ENCODE measurements at regions not wholly inside any gene's neighbourhood (a gene's known extent, or its start where the extent isn't known, plus 50 kb on each side); places are given as distances from the start of the nearest gene placed in this dataset.
"Not testable (repeated sequence)": the region's sequence is repeated elsewhere in the genome, so short reads cannot be mapped to it uniquely, and the experiment has no call there.

DNA sequence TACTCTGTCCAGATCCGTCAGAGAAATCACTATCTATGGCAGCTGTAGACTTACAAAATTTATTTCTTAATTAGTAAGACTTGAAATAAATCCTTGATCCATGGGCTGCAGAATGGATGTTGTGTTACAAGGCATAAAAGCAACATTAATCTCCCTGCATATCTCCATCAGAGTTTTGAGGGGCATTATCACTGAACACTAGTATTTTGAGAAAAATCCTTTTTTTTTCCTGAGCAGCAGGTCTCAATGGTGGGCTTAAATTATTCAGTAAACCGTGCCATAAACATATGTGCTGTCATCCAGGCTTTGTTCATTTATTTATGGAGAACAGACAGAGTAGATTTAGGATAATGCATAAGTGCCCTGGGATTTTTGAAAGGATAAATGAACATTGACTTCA is 457.9 kb upstream of the CTSO start:
- no peak for DNase-seq
- Mint-ChIP-seq H3K36me3 (no peaks in the 10 kb centered on the region), H3K27ac (no peak overlapping the region), H3K9me3 (peaks cover 11 to 35% (median 17%) of the 10 kb centered on the region in 6 donors), H3K27me3 (ENCODE audit: low read depth in 3 of 3) (no peaks in the 10 kb centered on the region), H3K4me1 (no peaks in the 10 kb centered on the region), H3K4me3 (no peak overlapping the region)

DNA sequence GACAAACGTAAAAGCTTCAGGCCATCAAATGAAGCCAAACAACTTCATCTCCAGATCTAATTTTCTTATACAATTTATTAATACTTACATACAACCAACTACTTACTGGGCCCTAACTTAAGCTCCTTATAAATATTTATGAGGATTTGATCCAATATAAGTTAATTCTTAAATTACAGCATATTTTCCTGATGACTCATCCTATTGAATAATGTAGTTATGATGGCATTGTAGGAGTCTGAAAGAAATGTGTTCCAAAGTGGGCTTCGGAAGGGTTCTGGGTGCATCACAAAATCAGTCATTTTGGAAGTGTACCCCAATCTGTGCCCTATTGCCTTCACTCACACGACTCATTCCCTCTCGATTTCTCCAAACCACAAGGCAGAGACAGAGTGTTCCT is 455.1 kb upstream of the CTSO start:
- Mint-ChIP-seq H3K27ac (no peak overlapping the region), H3K4me3 (no peak overlapping the region), H3K9me3 (peaks cover 15 to 47% (median 20%) of the 10 kb centered on the region in 6 donors), H3K36me3 (no peaks in the 10 kb centered on the region), H3K27me3 (ENCODE audit: low read depth in 3 of 3) (no peaks in the 10 kb centered on the region), H3K4me1 (no peaks in the 10 kb centered on the region)
- no peak for DNase-seq

DNA sequence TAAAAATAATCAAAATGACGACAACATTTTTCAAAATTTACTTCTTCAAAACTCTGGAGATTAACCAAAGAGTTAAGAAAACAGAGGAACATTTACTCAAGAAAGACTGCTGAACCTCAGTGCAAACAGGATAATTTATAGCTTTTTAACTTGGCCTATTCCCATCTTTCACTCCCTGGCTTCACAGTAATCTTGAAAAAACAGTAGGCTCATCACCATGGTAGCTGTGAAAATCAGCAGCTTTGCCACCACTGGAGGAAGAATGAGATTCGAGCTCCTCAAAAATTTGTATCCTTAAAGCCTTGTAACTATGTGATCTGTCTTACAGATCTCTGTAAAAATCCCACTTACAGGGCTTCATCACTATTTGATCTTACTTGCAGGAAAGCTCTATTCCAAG is 447.7 kb upstream of the CTSO start:
- H3K9me3 Mint-ChIP-seq: peaks cover 7 to 29% (median 16%) of the 10 kb centered on the region in 6 donors
- DNase-seq: no peak
- no peaks in the 10 kb centered on the region for H3K36me3 Mint-ChIP-seq
- no peaks in the 10 kb centered on the region for H3K4me1 Mint-ChIP-seq
- no peak overlapping the region for H3K27ac Mint-ChIP-seq
- no peak overlapping the region for H3K4me3 Mint-ChIP-seq
- peaks cover 0 to 1% (median 0%) of the 10 kb centered on the region in 3 donors for H3K27me3 Mint-ChIP-seq (ENCODE audit: low read depth in 3 of 3)

DNA sequence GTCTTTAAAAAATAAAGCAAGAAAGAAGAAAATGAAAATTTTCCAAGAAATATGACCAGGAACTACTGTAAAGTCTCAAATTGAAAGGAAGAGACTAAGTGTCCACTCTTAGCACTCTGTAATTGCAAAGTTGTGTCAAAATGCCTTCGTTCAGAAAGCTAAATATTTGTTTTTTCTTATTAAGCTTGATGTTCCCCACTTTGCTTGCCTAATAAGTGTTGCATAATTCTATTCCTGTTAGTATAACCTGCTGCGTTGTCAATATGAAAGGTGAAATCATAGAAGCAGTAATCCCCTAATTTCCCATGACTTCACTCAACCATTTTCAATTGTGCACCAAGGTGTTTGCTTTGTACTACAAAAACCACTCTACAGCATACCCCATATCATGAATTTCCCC is 442.9 kb upstream of the CTSO start:
- peaks cover 0 to 2% (median 0%) of the 10 kb centered on the region in 3 donors for H3K27me3 Mint-ChIP-seq (ENCODE audit: low read depth in 3 of 3)

DNA sequence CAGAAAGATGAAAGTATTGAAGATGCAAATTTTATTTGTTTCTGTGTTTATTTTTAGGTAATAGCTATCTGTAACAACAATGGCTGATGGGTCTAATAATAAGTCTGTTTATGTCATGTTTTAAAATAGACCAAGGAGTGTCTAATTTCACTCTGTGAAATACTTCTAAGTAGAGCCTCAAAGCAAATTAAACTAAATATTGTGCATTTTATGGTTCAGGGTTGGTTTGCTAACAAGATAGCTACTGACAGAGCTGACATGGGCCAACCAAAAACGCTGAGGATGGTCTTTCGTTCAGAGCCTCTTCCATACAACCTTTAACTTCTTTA is 437.6 kb upstream of the CTSO start:
- Mint-ChIP-seq H3K9me3 (peaks cover 3 to 26% (median 10%) of the 10 kb centered on the region in 6 donors), H3K4me3 (no peak overlapping the region), H3K4me1 (no peaks in the 10 kb centered on the region), H3K27me3 (ENCODE audit: low read depth in 3 of 3) (peaks cover 0 to 2% (median 0%) of the 10 kb centered on the region in 3 donors), H3K27ac (no peak overlapping the region), H3K36me3 (no peaks in the 10 kb centered on the region)
- DNase-seq: no peak

More for the DNA sequence above, 442.9 kb upstream of the CTSO start:
- Mint-ChIP-seq H3K4me3 (no peak overlapping the region), H3K36me3 (no peaks in the 10 kb centered on the region), H3K27ac (no peak overlapping the region), H3K4me1 (no peaks in the 10 kb centered on the region), H3K9me3 (peaks cover 0 to 15% (median 8%) of the 10 kb centered on the region in 6 donors)
- DNase-seq: no peak

DNA sequence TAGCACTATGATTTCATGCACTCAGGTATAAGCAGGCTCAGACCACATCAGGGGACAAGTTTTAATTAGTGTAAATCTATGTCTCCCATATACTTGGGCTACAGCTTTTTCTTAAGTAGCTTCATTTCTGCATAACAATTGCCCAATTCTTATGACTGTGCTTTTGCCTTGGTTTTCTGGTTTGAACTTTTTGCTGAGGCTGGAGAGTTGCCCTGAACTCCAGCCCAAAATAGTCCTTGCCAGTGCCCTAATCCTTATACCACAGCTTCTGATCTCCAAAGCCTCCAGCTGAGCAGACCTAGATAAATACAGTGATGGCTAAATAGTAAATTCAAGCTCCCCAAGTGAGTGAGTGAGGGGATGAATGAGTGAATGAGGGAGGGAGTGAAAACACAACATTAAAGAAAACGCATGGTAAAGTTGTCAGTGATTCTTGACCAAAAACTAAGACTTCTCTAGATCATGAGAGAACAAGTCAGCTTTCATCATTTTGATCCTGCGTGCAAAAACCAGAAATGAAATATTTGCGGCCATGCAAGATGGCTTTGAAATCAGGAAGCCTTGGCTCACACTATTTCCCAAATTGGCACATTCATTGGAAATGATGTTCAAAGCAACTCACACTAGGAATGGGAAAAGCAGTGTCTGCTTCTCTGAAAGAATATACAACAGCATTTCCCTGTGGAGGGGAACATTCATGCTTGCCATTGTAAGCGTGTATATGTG is 437.1 kb upstream of the CTSO start:
- no peaks in the 10 kb centered on the region for H3K36me3 Mint-ChIP-seq
- no peak overlapping the region for H3K27ac Mint-ChIP-seq
- no peak for DNase-seq
- H3K4me1 Mint-ChIP-seq: no peaks in the 10 kb centered on the region
- H3K9me3 Mint-ChIP-seq: peaks cover 4 to 28% (median 11%) of the 10 kb centered on the region in 6 donors
- H3K4me3 Mint-ChIP-seq: no peak overlapping the region
- H3K27me3 Mint-ChIP-seq (ENCODE audit: low read depth in 3 of 3): peaks cover 0 to 2% (median 0%) of the 10 kb centered on the region in 3 donors

DNA sequence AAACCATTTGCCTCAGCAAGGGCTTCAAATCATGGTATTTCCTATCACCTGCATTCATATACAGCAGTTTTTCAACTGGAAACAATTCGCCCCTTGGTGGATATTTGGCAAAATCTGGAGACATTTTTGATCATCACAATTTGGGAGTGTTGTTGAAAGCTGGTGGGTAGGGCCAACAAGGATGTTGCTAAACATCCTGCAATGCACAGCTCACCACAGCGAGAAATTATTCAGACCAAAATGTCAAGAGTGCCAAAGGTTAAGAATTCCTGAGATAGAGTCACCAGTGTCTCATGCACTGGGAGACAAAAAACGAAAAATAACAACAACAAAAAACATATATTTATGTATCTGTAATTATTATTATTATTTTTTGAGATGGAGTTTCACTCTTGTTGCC is 435.2 kb upstream of the CTSO start:
- Mint-ChIP-seq H3K4me3 (no peak overlapping the region), H3K4me1 (no peaks in the 10 kb centered on the region), H3K27me3 (ENCODE audit: low read depth in 3 of 3) (peaks cover 0 to 2% (median 0%) of the 10 kb centered on the region in 3 donors), H3K36me3 (no peaks in the 10 kb centered on the region), H3K9me3 (peaks cover 4 to 23% (median 7%) of the 10 kb centered on the region in 6 donors), H3K27ac (no peak overlapping the region)
- DNase-seq: no peak

DNA sequence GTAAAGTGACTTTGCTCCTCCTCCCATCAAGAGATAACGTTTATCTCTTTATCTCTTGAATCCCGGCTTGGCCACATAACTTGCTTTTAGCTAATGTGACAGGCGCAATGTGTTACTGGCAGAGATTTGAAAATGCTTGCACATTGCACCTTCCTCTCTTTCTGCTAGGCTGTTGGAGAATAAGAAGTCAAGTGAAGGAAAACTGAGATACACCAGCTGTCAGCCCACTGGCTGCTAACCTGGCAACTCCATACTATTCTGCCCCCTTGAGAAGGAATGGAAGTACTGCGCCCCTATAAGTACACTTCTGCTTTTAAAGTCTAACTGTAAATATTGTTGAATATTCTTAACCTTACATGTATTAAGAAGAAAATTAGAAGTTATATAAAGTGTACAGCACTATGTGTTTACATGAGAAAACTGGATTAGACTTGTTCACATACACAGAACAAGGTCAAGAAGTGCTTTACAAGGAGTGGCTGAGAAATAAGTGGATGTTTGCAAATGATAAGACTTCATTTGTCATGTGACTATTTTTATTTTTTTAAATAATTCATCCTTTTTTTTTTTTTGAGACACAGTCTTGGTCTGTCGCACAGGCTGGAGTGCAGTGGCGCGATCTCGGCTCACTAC is 424.5 kb upstream of the CTSO start:
- peaks cover 4 to 13% (median 9%) of the 10 kb centered on the region in 6 donors for H3K9me3 Mint-ChIP-seq
- no peaks in the 10 kb centered on the region for H3K36me3 Mint-ChIP-seq
- H3K27ac Mint-ChIP-seq: no peak overlapping the region
- no peak overlapping the region for H3K4me3 Mint-ChIP-seq
- no peaks in the 10 kb centered on the region for H3K27me3 Mint-ChIP-seq (ENCODE audit: low read depth in 3 of 3)
- no peak for DNase-seq
- H3K4me1 Mint-ChIP-seq: no peaks in the 10 kb centered on the region

DNA sequence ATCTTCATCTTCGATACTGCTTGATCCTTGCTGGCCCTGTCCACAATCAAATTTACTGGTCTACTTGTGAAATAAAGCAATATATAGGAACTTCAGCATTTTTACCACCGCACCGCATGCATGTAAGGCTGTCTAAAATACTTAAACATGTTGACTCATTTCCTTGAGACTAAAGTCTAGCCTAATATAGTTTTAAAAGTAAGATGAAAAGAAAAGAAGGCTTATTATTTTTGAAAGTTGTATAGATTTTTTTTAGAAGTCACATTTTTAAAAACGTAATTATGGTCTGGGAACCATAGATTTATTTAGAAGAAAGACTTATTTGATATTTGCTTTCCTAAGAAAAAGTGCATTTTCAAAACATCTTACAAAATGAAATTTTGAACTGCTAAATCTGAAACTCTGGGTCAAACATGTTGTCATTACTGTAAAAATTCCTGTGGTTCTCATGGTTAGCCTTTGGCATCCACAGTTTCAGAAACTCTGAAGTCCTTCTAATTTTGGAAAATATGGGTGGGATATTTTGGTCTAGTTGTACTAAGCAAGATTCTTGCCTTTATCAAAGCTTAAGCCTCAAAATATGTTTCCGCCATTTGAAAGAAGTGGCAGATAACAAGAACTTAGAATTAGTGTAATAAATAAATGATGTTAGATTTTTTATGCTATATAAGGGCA is 423.5 kb upstream of the CTSO start:
- Mint-ChIP-seq H3K27ac (no peak overlapping the region), H3K9me3 (peaks cover 4 to 10% (median 8%) of the 10 kb centered on the region in 6 donors)

DNA sequence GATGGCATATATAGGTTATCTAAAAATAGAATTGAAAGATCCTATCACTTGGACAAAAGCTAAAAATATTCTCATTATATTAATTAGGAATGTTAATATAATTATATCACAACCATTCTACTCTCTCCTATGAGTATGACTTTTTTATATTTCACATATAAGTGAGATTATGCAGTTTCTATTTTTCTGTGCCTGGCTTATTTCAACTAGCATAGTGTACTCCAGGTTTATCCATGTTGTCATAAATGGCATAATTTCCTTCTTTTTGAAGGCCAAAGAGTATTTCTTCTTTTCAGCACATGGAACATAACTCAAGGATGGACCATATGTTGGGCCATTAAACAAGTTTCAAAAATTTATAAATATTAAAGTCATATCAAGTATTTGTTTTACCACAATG is 421.2 kb upstream of the CTSO start:
- DNase-seq: no peak
- Mint-ChIP-seq H3K4me3 (no peak overlapping the region), H3K27ac (no peak overlapping the region), H3K36me3 (no peaks in the 10 kb centered on the region), H3K27me3 (ENCODE audit: low read depth in 3 of 3) (no peaks in the 10 kb centered on the region), H3K9me3 (peaks cover 0 to 10% (median 5%) of the 10 kb centered on the region in 6 donors), H3K4me1 (no peaks in the 10 kb centered on the region)

More for the DNA sequence above, 423.5 kb upstream of the CTSO start:
- no peak for DNase-seq
- H3K4me3 Mint-ChIP-seq: no peak overlapping the region
- no peaks in the 10 kb centered on the region for H3K36me3 Mint-ChIP-seq
- H3K4me1 Mint-ChIP-seq: no peaks in the 10 kb centered on the region
- H3K27me3 Mint-ChIP-seq (ENCODE audit: low read depth in 3 of 3): no peaks in the 10 kb centered on the region

DNA sequence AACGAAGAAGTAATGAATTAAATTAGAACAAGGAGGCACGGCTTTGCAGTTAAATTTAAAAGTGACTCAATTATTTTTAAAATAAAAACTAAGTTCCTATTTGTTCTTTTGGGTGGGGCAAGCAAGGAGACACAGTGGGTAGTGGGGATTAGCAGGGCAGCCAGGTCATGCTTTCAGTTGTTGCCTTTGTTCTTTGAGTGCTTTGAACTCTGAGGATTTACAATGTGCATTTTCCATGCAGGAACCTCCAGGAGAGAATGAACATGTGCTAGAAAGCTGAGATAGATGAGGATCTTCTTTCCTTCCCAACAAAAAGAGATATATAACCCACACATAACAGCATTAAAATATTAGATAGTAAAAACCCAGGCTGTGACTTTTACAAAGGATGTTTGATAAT is 420.4 kb upstream of the CTSO start:
- no peak for DNase-seq
- Mint-ChIP-seq H3K9me3 (peaks cover 2 to 15% (median 5%) of the 10 kb centered on the region in 6 donors), H3K27me3 (ENCODE audit: low read depth in 3 of 3) (no peaks in the 10 kb centered on the region), H3K27ac (no peak overlapping the region), H3K4me3 (no peak overlapping the region), H3K4me1 (no peaks in the 10 kb centered on the region), H3K36me3 (no peaks in the 10 kb centered on the region)

DNA sequence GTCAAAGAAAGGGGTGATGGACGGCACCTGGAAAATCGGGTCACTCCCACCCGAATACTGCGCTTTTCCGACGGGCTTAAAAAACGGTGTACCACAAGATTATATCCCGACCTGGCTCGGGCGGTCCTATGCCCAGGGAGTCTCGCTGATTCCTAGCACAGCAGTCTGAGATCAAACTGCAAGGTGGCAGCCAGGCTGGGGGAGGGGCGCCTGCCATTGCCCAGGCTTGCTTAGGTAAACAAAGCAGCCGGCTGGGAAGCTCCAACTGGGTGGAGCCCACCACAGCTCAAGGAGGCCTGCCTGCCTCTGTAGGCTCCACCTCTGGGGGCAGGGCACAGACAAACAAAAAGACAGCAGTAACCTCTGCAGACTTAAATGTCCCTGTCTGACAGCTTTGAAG is 413.8 kb upstream of the CTSO start:
- not testable (repeated sequence) for H3K27me3 Mint-ChIP-seq (ENCODE audit: low read depth in 3 of 3); H3K4me1 Mint-ChIP-seq; H3K36me3 Mint-ChIP-seq; DNase-seq; H3K27ac Mint-ChIP-seq; H3K4me3 Mint-ChIP-seq
- peaks cover 4 to 25% (median 14%) of the 10 kb centered on the region in 6 donors for H3K9me3 Mint-ChIP-seq

DNA sequence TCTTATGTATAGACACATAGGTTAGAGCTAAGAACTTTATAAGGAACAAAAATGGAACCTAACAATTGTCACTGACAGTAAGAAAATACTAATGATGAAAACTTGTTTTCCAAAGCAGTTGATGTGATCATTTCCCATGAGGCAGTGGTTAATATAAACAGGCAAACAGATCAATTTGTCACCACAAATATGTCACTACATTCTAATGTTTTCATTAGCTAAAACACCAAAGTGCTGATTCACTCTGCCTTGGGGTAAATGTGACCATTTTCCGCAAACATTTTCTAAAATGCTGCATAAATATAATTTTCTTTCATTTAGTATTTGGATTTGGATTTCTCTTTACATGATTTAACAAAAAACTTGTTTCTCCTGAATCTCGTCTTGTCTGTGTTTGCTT is 408.9 kb upstream of the CTSO start:
- peaks cover 0 to 4% (median 0%) of the 10 kb centered on the region in 3 donors for H3K36me3 Mint-ChIP-seq
- no peak overlapping the region for H3K4me3 Mint-ChIP-seq
- H3K27me3 Mint-ChIP-seq (ENCODE audit: low read depth in 3 of 3): peaks cover 0 to 1% (median 0%) of the 10 kb centered on the region in 3 donors
- H3K4me1 Mint-ChIP-seq: no peaks in the 10 kb centered on the region
- H3K27ac Mint-ChIP-seq: no peak overlapping the region
- peaks cover 2 to 39% (median 20%) of the 10 kb centered on the region in 6 donors for H3K9me3 Mint-ChIP-seq
- no peak for DNase-seq

DNA sequence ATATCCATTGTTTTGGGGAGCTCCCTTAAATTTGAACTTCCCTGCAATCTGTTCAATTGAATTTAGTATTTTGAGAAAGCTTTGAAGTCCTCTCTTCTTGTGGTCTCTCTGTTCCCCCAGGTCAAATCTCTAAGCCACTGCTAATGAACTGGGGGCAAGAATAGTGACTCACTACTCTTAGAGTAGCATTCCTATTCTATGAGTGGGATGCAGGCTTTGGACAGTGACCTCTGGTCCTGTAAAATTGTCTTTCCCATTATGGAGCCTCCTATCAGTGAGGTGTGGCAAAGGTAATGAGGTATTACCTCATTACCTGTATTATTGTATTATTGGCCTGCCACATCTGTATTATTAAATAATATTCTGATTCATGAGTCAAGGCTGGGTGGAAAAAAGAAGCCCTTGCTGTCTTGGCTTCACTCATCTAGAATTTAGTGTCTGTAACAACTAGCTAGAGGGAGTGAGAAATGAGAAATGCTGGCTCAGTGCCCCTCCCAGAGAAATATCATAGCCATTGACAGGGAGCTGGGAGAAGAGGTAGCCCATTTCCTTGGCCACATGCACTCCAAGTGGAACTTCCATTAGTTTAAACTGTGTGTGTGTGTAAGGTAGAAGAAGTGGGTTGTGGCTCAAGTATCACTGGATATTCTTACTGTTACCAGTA is 393.9 kb upstream of the CTSO start:
- H3K4me1 Mint-ChIP-seq: no peaks in the 10 kb centered on the region
- H3K27ac Mint-ChIP-seq: no peak overlapping the region
- DNase-seq: no peak
- H3K9me3 Mint-ChIP-seq: peaks cover 0 to 17% (median 3%) of the 10 kb centered on the region in 6 donors
- H3K36me3 Mint-ChIP-seq: no peaks in the 10 kb centered on the region
- H3K4me3 Mint-ChIP-seq: no peak overlapping the region
- H3K27me3 Mint-ChIP-seq (ENCODE audit: low read depth in 3 of 3): peaks cover 0 to 1% (median 0%) of the 10 kb centered on the region in 3 donors
